ENCODE measurements at regions not wholly inside any gene's neighbourhood (a gene's known extent, or its start where the extent isn't known, plus 50 kb on each side); places are given as distances from the start of the nearest gene placed in this dataset.

DNA sequence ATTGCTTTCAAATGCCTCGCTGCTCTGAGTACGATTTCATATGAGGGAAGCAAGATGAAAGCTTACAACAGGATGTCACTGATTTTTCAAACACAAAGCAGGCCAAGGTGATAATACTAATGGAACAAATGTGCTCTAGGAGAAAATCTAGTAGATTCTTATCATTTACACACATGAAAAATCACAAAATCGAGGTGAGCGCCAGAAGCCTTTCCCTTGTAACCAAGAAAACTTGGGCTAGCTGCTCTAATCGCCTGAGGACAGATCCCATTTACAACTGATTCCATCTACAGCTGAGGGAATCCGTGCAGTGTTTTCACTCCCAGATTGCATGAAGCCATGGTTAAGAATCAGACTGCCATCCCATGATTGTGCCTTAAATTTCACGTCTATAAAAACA is 117.5 kb downstream of the TM2D1 start (continued):
- TF ChIP-seq, protein P1, sequence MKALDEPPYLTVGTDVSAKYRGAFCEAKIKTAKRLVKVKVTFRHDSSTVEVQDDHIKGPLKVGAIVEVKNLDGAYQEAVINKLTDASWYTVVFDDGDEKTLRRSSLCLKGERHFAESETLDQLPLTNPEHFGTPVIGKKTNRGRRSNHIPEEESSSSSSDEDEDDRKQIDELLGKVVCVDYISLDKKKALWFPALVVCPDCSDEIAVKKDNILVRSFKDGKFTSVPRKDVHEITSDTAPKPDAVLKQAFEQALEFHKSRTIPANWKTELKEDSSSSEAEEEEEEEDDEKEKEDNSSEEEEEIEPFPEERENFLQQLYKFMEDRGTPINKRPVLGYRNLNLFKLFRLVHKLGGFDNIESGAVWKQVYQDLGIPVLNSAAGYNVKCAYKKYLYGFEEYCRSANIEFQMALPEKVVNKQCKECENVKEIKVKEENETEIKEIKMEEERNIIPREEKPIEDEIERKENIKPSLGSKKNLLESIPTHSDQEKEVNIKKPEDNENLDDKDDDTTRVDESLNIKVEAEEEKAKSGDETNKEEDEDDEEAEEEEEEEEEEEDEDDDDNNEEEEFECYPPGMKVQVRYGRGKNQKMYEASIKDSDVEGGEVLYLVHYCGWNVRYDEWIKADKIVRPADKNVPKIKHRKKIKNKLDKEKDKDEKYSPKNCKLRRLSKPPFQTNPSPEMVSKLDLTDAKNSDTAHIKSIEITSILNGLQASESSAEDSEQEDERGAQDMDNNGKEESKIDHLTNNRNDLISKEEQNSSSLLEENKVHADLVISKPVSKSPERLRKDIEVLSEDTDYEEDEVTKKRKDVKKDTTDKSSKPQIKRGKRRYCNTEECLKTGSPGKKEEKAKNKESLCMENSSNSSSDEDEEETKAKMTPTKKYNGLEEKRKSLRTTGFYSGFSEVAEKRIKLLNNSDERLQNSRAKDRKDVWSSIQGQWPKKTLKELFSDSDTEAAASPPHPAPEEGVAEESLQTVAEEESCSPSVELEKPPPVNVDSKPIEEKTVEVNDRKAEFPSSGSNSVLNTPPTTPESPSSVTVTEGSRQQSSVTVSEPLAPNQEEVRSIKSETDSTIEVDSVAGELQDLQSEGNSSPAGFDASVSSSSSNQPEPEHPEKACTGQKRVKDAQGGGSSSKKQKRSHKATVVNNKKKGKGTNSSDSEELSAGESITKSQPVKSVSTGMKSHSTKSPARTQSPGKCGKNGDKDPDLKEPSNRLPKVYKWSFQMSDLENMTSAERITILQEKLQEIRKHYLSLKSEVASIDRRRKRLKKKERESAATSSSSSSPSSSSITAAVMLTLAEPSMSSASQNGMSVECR (CRISPR knock-in tag; IDR thresholded peaks at IDR 0.05; ENCODE audit: borderline replicate concordance), result no peak
- no peak for TF ChIP-seq CBFB (CRISPR knock-in tag; IDR thresholded peaks at IDR 0.05; ENCODE audit: low read depth)
- TF ChIP-seq, protein P2, sequence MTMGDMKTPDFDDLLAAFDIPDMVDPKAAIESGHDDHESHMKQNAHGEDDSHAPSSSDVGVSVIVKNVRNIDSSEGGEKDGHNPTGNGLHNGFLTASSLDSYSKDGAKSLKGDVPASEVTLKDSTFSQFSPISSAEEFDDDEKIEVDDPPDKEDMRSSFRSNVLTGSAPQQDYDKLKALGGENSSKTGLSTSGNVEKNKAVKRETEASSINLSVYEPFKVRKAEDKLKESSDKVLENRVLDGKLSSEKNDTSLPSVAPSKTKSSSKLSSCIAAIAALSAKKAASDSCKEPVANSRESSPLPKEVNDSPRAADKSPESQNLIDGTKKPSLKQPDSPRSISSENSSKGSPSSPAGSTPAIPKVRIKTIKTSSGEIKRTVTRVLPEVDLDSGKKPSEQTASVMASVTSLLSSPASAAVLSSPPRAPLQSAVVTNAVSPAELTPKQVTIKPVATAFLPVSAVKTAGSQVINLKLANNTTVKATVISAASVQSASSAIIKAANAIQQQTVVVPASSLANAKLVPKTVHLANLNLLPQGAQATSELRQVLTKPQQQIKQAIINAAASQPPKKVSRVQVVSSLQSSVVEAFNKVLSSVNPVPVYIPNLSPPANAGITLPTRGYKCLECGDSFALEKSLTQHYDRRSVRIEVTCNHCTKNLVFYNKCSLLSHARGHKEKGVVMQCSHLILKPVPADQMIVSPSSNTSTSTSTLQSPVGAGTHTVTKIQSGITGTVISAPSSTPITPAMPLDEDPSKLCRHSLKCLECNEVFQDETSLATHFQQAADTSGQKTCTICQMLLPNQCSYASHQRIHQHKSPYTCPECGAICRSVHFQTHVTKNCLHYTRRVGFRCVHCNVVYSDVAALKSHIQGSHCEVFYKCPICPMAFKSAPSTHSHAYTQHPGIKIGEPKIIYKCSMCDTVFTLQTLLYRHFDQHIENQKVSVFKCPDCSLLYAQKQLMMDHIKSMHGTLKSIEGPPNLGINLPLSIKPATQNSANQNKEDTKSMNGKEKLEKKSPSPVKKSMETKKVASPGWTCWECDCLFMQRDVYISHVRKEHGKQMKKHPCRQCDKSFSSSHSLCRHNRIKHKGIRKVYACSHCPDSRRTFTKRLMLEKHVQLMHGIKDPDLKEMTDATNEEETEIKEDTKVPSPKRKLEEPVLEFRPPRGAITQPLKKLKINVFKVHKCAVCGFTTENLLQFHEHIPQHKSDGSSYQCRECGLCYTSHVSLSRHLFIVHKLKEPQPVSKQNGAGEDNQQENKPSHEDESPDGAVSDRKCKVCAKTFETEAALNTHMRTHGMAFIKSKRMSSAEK (CRISPR knock-in tag; IDR thresholded peaks at IDR 0.05; ENCODE audit: borderline replicate concordance), result no peak

DNA sequence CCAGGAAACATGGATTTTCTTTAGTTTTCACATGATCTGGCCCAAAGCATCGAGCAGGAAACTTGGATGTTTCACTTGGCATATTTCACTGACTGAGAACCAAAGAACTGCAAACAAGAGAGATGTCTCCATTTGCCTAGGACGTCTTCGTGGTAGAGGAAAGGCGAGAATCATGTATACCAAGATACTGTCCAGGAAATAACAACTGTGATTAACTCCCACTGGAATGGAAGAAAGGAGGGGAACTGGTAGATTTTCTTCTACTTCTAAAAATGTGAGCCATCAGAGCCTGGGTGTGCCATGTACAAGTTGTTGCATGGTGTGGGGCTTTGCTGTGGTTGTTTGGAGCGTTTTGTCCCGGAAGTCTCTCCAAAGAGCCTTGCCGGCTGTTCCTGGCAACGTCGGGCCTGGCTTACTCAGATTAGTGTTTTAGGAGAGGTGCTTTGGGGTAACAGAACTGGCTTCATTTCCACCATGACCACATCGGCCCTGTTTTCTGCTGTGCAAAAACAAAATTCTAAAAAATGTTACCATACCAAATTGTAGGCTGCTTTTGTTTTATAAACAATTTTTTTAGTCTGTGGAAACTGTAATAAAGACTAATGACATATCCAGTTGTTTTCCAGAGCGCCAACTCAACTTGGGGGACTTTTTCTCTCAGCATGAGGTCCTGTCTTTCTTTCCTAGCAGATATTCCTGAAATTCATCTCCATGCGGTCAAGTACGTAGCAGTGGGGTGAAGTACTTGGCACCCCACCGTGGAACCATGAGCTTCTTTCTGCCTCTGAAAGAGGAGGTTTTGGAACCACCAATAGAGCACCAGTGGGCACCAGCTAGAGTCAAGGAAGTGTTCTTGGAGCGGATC is 118.3 kb downstream of the TM2D1 start:
- CTCF ChIA-PET, result interaction anchor here (0.8 to 1.3 kb wide), 3 partner anchors 18 to 60 kb away, joined by 3 to 7 read pairs (median 4); no protein-coding TSS in a partner anchor
- POLR2A ChIA-PET, result no interaction called here
- ATAC-seq, result peak; percentile 26; the same call in 1 of the 2 replicates
- no peaks in the 10 kb centered on the region for H3K36me3 Mint-ChIP-seq
- H3K27ac Mint-ChIP-seq, result no peak overlapping the region
- H3K4me3 Mint-ChIP-seq, result no peak overlapping the region
- no peak for DNase-seq (ENCODE audit: low spot score)
- H3K9me3 Mint-ChIP-seq, result no peaks in the 10 kb centered on the region
- TF ChIP-seq, protein P3, sequence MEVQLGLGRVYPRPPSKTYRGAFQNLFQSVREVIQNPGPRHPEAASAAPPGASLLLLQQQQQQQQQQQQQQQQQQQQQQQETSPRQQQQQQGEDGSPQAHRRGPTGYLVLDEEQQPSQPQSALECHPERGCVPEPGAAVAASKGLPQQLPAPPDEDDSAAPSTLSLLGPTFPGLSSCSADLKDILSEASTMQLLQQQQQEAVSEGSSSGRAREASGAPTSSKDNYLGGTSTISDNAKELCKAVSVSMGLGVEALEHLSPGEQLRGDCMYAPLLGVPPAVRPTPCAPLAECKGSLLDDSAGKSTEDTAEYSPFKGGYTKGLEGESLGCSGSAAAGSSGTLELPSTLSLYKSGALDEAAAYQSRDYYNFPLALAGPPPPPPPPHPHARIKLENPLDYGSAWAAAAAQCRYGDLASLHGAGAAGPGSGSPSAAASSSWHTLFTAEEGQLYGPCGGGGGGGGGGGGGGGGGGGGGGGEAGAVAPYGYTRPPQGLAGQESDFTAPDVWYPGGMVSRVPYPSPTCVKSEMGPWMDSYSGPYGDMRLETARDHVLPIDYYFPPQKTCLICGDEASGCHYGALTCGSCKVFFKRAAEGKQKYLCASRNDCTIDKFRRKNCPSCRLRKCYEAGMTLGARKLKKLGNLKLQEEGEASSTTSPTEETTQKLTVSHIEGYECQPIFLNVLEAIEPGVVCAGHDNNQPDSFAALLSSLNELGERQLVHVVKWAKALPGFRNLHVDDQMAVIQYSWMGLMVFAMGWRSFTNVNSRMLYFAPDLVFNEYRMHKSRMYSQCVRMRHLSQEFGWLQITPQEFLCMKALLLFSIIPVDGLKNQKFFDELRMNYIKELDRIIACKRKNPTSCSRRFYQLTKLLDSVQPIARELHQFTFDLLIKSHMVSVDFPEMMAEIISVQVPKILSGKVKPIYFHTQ (CRISPR knock-in tag; IDR thresholded peaks at IDR 0.05), result no peak
- TF ChIP-seq, protein P4, sequence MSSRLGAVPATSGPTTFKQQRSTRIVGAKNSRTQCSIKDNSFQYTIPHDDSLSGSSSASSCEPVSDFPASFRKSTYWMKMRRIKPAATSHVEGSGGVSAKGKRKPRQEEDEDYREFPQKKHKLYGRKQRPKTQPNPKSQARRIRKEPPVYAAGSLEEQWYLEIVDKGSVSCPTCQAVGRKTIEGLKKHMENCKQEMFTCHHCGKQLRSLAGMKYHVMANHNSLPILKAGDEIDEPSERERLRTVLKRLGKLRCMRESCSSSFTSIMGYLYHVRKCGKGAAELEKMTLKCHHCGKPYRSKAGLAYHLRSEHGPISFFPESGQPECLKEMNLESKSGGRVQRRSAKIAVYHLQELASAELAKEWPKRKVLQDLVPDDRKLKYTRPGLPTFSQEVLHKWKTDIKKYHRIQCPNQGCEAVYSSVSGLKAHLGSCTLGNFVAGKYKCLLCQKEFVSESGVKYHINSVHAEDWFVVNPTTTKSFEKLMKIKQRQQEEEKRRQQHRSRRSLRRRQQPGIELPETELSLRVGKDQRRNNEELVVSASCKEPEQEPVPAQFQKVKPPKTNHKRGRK (CRISPR knock-in tag; IDR thresholded peaks at IDR 0.05; ENCODE audit: borderline replicate concordance), result no peak
- no peak for TF ChIP-seq ESRRA (CRISPR knock-in tag; IDR thresholded peaks at IDR 0.05; ENCODE audit: borderline replicate concordance)
- TF ChIP-seq JUN (CRISPR knock-in tag; IDR thresholded peaks at IDR 0.05), result no peak
- TF ChIP-seq, protein P5, sequence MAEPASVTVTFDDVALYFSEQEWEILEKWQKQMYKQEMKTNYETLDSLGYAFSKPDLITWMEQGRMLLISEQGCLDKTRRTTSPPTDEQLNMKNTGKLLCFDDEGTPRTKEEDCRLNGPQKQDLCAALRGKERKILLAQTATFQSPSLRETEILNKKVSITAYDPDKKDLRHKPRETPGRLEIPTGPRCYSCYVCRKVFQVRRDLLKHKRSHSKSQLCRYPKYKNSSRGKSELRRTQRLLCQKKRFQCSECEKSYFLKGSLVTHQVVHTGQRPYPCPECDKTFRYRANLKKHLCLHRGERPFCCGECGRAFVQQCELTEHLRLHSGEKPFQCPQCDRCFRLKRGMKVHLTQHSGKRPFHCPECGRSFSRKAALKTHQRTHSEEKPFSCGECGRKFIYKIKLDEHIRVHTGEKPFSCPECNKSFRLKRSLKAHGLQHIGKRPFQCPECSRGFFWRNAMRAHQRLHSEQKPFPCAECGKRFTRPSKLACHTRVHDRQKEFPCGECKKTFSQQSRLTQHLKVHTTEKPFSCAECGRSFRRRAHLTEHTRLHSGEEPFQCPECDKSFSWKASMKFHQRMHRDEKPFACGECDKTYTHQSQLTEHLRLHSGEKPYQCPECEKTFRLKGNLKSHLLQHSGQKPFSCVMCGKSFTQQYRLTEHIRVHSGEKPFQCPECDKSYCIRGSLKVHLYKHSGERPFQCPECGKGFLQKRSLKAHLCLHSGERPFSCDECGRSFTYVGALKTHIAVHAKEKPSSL (CRISPR knock-in tag; conservative IDR thresholded peaks at IDR 0.05), result no peak
- TF ChIP-seq, protein P1 (CRISPR knock-in tag; IDR thresholded peaks at IDR 0.05; ENCODE audit: borderline replicate concordance), result no peak
- TF ChIP-seq NR2C2 (CRISPR knock-in tag; IDR thresholded peaks at IDR 0.05), result no peak
- TF ChIP-seq CREB1 (CRISPR knock-in tag; IDR thresholded peaks at IDR 0.05), result no peak
- H3K27me3 Mint-ChIP-seq (ENCODE audit: low read depth), result no peaks in the 10 kb centered on the region
- H3K4me1 Mint-ChIP-seq, result peaks cover 10% of the 10 kb centered on the region
